ENCODE measurements at regions not wholly inside any gene's neighbourhood (a gene's known extent, or its start where the extent isn't known, plus 50 kb on each side); places are given as distances from the start of the nearest gene placed in this dataset.

DNA sequence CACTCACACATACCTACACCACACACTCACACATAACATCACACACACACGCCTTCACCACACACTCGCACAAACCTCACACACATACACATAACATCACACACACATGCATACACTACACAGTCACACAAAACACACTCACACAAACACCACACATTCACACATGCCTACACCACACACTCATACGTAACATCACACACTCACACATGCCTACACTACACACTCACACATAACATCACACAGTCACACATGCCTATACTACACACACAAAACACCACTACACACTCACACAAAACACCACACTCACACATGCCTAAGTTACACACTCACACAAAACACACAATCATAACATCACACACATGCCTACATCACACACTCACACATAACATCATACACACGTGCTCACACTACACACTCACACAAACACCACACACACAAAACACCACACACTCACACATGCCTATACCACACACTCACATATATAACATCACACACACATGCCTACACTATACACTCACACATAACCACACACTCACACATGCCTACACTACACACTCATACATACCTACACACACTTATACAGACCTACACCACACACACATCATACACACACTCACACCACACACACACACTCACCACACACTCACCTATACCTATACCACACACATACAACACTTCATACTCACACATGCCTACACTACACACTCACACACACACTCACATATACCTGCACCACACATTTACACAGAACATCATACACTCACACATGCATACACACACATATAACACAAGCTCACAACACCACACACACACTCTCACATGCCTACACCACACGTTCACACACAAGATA, 383.5 kb downstream of the C6orf118 start:
- no peak overlapping the region for H3K27ac Mint-ChIP-seq (ENCODE audit: unreplicated experiment)
- no peaks in the 10 kb centered on the region for H3K9me3 Mint-ChIP-seq (ENCODE audit: low read depth)
- no peaks in the 10 kb centered on the region for H3K36me3 Mint-ChIP-seq (ENCODE audit: low read depth)
- no peaks in the 10 kb centered on the region for H3K27me3 Mint-ChIP-seq (ENCODE audit: low read depth)
- TF ChIP-seq CTCF (IDR thresholded peaks at IDR 0.05): no peak
- H3K4me3 Mint-ChIP-seq (ENCODE audit: unreplicated experiment): no peak overlapping the region
- no peaks in the 10 kb centered on the region for H3K4me1 Mint-ChIP-seq (ENCODE audit: low read depth)
- DNase-seq (ENCODE audit: low spot score): no peak

DNA sequence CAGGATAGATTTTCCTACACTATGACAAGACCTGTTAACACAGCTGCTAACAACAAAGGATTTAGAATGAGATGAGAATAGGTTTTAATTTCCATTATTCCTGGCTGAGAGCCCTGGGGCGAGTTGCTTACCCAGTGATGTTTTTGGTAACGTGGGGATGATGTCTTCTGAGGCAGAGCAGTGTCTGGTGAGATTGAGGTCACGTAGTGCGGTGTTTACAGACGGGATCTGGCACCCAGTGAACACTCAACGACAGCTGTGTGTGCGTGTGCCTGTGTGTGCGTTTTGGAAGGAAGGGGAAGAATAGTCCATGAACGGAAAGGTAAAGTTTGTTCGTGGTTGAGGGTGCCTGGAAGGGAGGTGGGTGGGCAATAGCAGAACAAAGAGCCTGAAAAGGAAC, 384.7 kb downstream of the C6orf118 start:
- TF ChIP-seq CTCF (IDR thresholded peaks at IDR 0.05): no peak
- Mint-ChIP-seq H3K9me3 (ENCODE audit: low read depth) (no peaks in the 10 kb centered on the region), H3K27ac (ENCODE audit: unreplicated experiment) (no peak overlapping the region), H3K4me3 (ENCODE audit: unreplicated experiment) (no peak overlapping the region), H3K27me3 (ENCODE audit: low read depth) (no peaks in the 10 kb centered on the region), H3K4me1 (ENCODE audit: low read depth) (no peaks in the 10 kb centered on the region), H3K36me3 (ENCODE audit: low read depth) (no peaks in the 10 kb centered on the region)
- DNase-seq (ENCODE audit: low spot score): no peak

DNA sequence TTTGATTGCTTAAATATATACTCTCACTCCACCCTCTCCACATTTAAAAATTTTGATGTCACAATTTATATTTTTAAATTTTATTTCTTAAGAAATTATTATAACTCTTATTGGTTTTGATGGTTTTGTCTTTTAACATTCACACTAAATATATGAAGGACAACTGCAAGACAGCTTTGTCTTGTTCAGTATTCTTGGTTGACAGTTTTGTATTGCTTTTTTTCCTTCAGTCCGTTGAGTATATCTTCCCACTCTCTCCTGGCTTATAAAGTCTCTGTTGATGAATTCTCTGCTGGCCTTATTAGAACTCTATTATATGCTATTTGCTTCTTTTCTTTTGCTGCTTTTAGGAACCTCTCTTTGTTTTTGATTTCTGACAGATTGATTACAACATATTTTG, 392.2 kb downstream of the C6orf118 start:
- peaks cover 14% of the 10 kb centered on the region for H3K9me3 Mint-ChIP-seq (ENCODE audit: low read depth)
- DNase-seq (ENCODE audit: low spot score): no peak
- no peak overlapping the region for H3K27ac Mint-ChIP-seq (ENCODE audit: unreplicated experiment)
- no peak for TF ChIP-seq CTCF (IDR thresholded peaks at IDR 0.05)
- peaks cover 7% of the 10 kb centered on the region for H3K4me1 Mint-ChIP-seq (ENCODE audit: low read depth)
- no peak overlapping the region for H3K4me3 Mint-ChIP-seq (ENCODE audit: unreplicated experiment)
- peaks cover 2% of the 10 kb centered on the region for H3K36me3 Mint-ChIP-seq (ENCODE audit: low read depth)
- H3K27me3 Mint-ChIP-seq (ENCODE audit: low read depth): no peaks in the 10 kb centered on the region

DNA sequence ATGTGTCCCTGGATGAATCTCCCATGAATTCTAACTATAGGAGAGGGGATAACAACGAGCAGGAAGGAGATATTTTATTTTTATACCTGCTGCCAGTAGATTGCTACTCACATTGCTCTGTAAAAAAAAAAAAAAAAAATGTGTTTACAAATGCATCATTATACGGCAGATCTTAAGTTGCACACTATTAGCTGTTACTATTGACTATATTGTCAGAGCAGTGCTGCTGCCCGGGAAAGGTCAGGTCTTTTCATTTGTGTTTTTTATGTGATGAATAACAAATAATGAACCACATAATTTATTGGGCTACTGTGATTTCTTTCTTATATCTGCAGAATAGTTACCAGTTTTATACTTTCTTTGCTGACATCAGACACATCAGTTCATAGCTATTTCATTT, 393.3 kb downstream of the C6orf118 start:
- no peak for TF ChIP-seq CTCF (IDR thresholded peaks at IDR 0.05)
- H3K27me3 Mint-ChIP-seq (ENCODE audit: low read depth): no peaks in the 10 kb centered on the region
- peaks cover 14% of the 10 kb centered on the region for H3K9me3 Mint-ChIP-seq (ENCODE audit: low read depth)
- peaks cover 14% of the 10 kb centered on the region for H3K4me1 Mint-ChIP-seq (ENCODE audit: low read depth)
- no peak overlapping the region for H3K4me3 Mint-ChIP-seq (ENCODE audit: unreplicated experiment)
- H3K27ac Mint-ChIP-seq (ENCODE audit: unreplicated experiment): no peak overlapping the region
- H3K36me3 Mint-ChIP-seq (ENCODE audit: low read depth): peaks cover 2% of the 10 kb centered on the region
- no peak for DNase-seq (ENCODE audit: low spot score)

DNA sequence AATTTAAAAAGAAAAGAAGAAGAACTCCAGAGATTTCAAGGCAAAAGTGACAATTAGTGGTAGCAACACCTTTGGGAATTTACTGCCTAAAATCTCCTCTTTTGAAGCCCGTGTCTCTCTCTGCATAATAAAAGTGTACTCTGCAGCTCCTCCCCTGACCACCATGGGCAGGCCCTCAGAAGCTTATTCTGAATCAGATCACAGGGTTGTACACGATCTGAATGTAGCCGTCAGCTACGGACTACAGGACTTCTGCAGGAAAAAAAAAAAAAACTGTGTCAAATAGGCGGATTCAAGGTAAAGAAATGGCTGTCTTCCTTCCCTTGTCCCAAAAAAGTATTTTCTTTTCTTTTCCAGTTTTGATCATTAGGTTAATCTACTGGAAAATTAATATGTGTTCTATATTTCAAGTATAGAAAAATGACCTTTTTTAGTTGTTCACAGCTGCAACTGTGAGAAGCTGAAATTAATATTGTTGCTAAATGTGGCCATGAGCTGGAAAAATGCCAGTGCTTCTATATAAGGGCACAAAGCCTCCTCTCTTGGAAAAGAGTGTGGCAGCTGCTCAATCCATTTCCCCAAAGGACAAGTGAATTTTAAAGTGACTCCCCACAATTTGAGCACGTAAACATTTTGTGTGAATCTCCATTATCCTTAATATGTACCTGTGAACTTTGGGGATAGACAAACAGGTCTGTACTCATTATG, 397.4 kb downstream of the C6orf118 start:
- H3K9me3 Mint-ChIP-seq (ENCODE audit: low read depth): peaks cover 6% of the 10 kb centered on the region
- H3K36me3 Mint-ChIP-seq (ENCODE audit: low read depth): no peaks in the 10 kb centered on the region
- peak overlapping the region; percentile 55 for H3K4me3 Mint-ChIP-seq (ENCODE audit: unreplicated experiment)

More for the DNA sequence above, 397.4 kb downstream of the C6orf118 start:
- DNase-seq (ENCODE audit: low spot score): no peak
- H3K27ac Mint-ChIP-seq (ENCODE audit: unreplicated experiment): no peak overlapping the region
- H3K4me1 Mint-ChIP-seq (ENCODE audit: low read depth): peaks cover 14% of the 10 kb centered on the region
- TF ChIP-seq CTCF (IDR thresholded peaks at IDR 0.05): no peak
- no peaks in the 10 kb centered on the region for H3K27me3 Mint-ChIP-seq (ENCODE audit: low read depth)
